ENCODE measurements at regions not wholly inside any gene's neighbourhood (a gene's known extent, or its start where the extent isn't known, plus 50 kb on each side); places are given as distances from the start of the nearest gene placed in this dataset.
A peak's percentile ranks its signal among the peaks of the same experiment; 100 is the strongest.
"Not testable (repeated sequence)": the region's sequence is repeated elsewhere in the genome, so short reads cannot be mapped to it uniquely, and the experiment has no call there.

- not testable (repeated sequence) for FAIRE-seq
Observed at GRCh38 chr1:147348592-147348991, 106.1 kb downstream of the CHD1L start.

GRCh38 chr1:147349533-147349932 lies 107.0 kb downstream of the CHD1L start:
- FAIRE-seq (no peak), DNase-seq (ENCODE audit: insufficient read length, low spot score) (no peak)
- no peak for TF ChIP-seq POLR2A (IDR thresholded peaks at IDR 0.05; ENCODE audit: low read depth, low read length)

More at GRCh38 chr1:147348592-147348991, 106.1 kb downstream of the CHD1L start:
- not testable (repeated sequence) for DNase-seq (ENCODE audit: insufficient read length, low spot score)

- TF ChIP-seq POLR2A (IDR thresholded peaks at IDR 0.05; ENCODE audit: low read depth, low read length): no peak
- no peak for FAIRE-seq
- DNase-seq (ENCODE audit: insufficient read length, low spot score): no peak
Observed at GRCh38 chr1:147351140-147351835, 108.8 kb downstream of the CHD1L start.

- DNase-seq (ENCODE audit: insufficient read length, low spot score) (no peak), FAIRE-seq (no peak)
- TF ChIP-seq POLR2A (IDR thresholded peaks at IDR 0.05; ENCODE audit: low read depth, low read length): no peak
Observed at GRCh38 chr1:147377263-147378246, 135.1 kb downstream of the CHD1L start.

- TF ChIP-seq POLR2A (IDR thresholded peaks at IDR 0.05; ENCODE audit: low read depth, low read length): no peak
- DNase-seq (ENCODE audit: insufficient read length, low spot score) (no peak), FAIRE-seq (no peak)
Observed at GRCh38 chr1:147379889-147380288, 137.4 kb downstream of the CHD1L start.

GRCh38 chr1:147384804-147385203 lies 142.3 kb downstream of the CHD1L start:
- DNase-seq (ENCODE audit: insufficient read length, low spot score) (no peak), FAIRE-seq (no peak)
- TF ChIP-seq POLR2A (IDR thresholded peaks at IDR 0.05; ENCODE audit: low read depth, low read length): no peak

GRCh38 chr1:147388969-147389368 lies 146.5 kb downstream of the CHD1L start:
- DNase-seq (ENCODE audit: insufficient read length, low spot score) (no peak), FAIRE-seq (no peak)
- no peak for TF ChIP-seq POLR2A (IDR thresholded peaks at IDR 0.05; ENCODE audit: low read depth, low read length)

- DNase-seq (ENCODE audit: insufficient read length, low spot score) (peak; percentile 19), FAIRE-seq (peak; percentile 95)
- no peak for TF ChIP-seq POLR2A (IDR thresholded peaks at IDR 0.05; ENCODE audit: low read depth, low read length)
Observed at GRCh38 chr1:147389532-147390184, 147.2 kb downstream of the CHD1L start.

GRCh38 chr1:147390185-147390542 lies 147.7 kb downstream of the CHD1L start:
- FAIRE-seq: no peak
- TF ChIP-seq POLR2A (IDR thresholded peaks at IDR 0.05; ENCODE audit: low read depth, low read length): no peak
- DNase-seq (ENCODE audit: insufficient read length, low spot score): no peak

GRCh38 chr1:147391114-147391513 lies 148.6 kb downstream of the CHD1L start:
- FAIRE-seq: no peak
- DNase-seq (ENCODE audit: insufficient read length, low spot score): no peak
- no peak for TF ChIP-seq POLR2A (IDR thresholded peaks at IDR 0.05; ENCODE audit: low read depth, low read length)

GRCh38 chr1:147402326-147403045 lies 138.8 kb upstream of the BCL9 start:
- DNase-seq (ENCODE audit: insufficient read length, low spot score); FAIRE-seq: not testable (repeated sequence)

- FAIRE-seq; DNase-seq (ENCODE audit: insufficient read length, low spot score): not testable (repeated sequence)
Observed at GRCh38 chr1:147404344-147404743, 137.0 kb upstream of the BCL9 start.

GRCh38 chr1:147409886-147410285 lies 131.4 kb upstream of the BCL9 start:
- no peak for TF ChIP-seq POLR2A (IDR thresholded peaks at IDR 0.05; ENCODE audit: low read depth, low read length)
- DNase-seq (ENCODE audit: insufficient read length, low spot score): no peak
- no peak for FAIRE-seq
